ENCODE measurements at regions not wholly inside any gene's neighbourhood (a gene's known extent, or its start where the extent isn't known, plus 50 kb on each side); places are given as distances from the start of the nearest gene placed in this dataset.

GRCh38 chrX:55167124-55167803 lies 52.9 kb upstream of the PAGE5 start:
- Histone ChIP-seq H3K4me3 (no peak overlapping the region), H3K4me1 (replicated peaks) (no peaks in the 10 kb centered on the region), H3K9me3 (no peaks in the 10 kb centered on the region), H3K27ac (no peak overlapping the region), H3K36me3 (no peaks in the 10 kb centered on the region), H3K27me3 (replicated peaks; ENCODE audit: insufficient read depth) (no peaks in the 10 kb centered on the region)
- intact Hi-C loops (cut with DNase I) = no loop called here
- WGBS = 68% methylated on average over 3 of the region's 3 CpGs
- no peak for DNase-seq (ENCODE audit: low spot score)
- TF ChIP-seq POLR2AphosphoS5 (IDR thresholded peaks at IDR 0.05) (no peak), CTCF (IDR thresholded peaks at IDR 0.05) (no peak), POLR2A (IDR thresholded peaks at IDR 0.05) (no peak)

GRCh38 chrX:55167901-55168300 lies 52.2 kb upstream of the PAGE5 start:
- Histone ChIP-seq H3K36me3 (no peaks in the 10 kb centered on the region), H3K27ac (no peak overlapping the region), H3K4me3 (no peak overlapping the region), H3K4me1 (replicated peaks) (no peaks in the 10 kb centered on the region), H3K27me3 (replicated peaks; ENCODE audit: insufficient read depth) (no peaks in the 10 kb centered on the region), H3K9me3 (no peaks in the 10 kb centered on the region)
- 96% methylated on average over 4 of the region's 4 CpGs for WGBS
- intact Hi-C loops (cut with DNase I) = no loop called here
- TF ChIP-seq POLR2A (IDR thresholded peaks at IDR 0.05) (no peak), CTCF (IDR thresholded peaks at IDR 0.05) (no peak), POLR2AphosphoS5 (IDR thresholded peaks at IDR 0.05) (no peak)
- no peak for DNase-seq (ENCODE audit: low spot score)

GRCh38 chrX:55169782-55170181 lies 50.4 kb upstream of the PAGE5 start:
- Histone ChIP-seq H3K4me1 (replicated peaks) (no peaks in the 10 kb centered on the region), H3K36me3 (no peaks in the 10 kb centered on the region), H3K27me3 (replicated peaks; ENCODE audit: insufficient read depth) (no peaks in the 10 kb centered on the region), H3K4me3 (no peak overlapping the region), H3K27ac (no peak overlapping the region), H3K9me3 (no peaks in the 10 kb centered on the region)
- intact Hi-C loops (cut with DNase I) = no loop called here
- no peak for DNase-seq (ENCODE audit: low spot score)
- TF ChIP-seq POLR2A (IDR thresholded peaks at IDR 0.05) = no peak
- no peak for TF ChIP-seq POLR2AphosphoS5 (IDR thresholded peaks at IDR 0.05)
- no peak for TF ChIP-seq CTCF (IDR thresholded peaks at IDR 0.05)

All from prostate gland (tissue), 2 donors.